Activated T-helper 1 cell treated with anti-CD3 and anti-CD28 coated beads, Interleukin-2, amount 50 U/mL, for 16 hours (primary cell): ENCODE measurements at regions not wholly inside any gene's neighbourhood (a gene's known extent, or its start where the extent isn't known, plus 50 kb on each side); places are given as distances from the start of the nearest gene placed in this dataset.

Experiments
- DNase-seq, 2 donors: peaks; one replicate each; pipeline ENCODE4 v3.0.0-alpha.2; 2020; ENCODE audit warnings: low read depth in 1 of 2, low spot score in 1 of 2

DNA sequence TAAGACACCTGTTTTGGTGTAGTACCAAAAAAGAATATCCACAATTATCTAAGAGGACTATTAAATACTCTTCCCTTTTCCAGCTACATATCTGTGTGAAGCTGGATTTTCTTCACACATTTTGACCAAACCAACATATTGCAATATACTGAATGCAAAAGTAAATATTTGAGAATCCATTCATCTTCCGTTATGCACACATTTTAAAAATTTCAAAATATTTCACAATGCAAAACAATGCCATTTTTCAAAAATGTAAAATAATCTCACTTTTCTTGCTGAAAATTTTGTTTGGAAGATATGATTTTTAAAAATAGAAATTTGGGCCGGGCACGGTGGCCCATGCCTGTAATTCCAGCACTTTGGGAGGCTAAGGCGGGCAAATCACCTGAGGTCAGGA is 133.9 kb upstream of the FUT8 start:
- DNase-seq: no peak

DNA sequence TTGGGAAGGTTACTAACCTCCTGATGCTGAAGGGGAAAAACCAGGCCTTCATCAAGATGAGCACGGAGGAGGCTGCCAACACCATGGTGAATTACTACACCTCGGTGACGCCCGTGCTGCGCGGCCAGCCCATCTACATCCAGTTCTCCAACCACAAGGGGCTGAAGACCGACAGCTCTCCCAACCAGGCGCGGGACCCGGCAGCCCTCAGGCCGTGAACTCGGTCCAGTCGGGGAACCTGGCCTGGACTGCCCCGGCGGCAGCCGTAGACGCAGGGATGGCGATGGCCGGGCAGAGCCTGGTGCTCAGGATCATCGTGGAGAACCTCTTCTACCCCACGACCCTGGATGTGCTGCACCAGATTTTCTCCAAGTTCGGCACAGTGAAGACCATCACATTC is 133.0 kb upstream of the FUT8 start:
- no peak for DNase-seq

DNA sequence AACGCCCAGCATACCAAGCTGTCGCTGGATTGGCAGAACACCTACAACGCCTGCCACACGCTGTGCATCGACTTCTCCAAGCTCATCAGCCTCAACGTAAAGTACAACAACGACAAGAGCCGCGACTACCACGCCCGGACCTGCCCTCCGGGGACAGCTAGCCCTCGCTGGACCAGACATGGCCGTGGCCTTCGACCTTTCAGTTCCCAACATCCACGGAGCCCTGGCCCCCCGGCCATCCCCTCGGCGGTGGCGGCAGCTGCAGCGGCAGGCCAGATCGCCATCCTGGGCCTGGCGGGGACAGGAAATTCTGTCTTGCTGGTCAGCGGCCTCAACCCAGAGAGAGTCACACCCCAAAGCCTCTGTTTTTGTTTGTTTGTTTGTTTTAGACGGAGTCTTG is 132.6 kb upstream of the FUT8 start:
- DNase-seq: no peak

DNA sequence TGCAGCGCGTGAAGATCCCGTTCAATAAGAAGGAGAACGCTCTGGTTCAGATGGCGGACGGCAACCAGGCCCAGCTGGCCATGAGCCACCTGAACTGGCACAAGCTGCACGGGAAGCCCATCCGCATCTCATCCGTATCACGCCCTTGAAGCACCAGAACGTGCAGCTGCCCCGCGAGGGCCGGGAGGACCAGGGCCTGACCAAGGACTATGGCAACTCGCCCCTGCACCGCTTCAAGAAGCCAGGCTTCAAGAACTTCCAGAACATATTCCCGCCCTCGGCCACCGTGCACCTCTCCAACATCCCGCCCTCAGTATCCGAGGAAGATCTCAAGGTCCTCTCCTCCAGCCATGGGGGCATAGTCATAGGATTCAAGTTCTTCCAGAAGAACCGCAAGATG is 131.9 kb upstream of the FUT8 start:
- no peak for DNase-seq

DNA sequence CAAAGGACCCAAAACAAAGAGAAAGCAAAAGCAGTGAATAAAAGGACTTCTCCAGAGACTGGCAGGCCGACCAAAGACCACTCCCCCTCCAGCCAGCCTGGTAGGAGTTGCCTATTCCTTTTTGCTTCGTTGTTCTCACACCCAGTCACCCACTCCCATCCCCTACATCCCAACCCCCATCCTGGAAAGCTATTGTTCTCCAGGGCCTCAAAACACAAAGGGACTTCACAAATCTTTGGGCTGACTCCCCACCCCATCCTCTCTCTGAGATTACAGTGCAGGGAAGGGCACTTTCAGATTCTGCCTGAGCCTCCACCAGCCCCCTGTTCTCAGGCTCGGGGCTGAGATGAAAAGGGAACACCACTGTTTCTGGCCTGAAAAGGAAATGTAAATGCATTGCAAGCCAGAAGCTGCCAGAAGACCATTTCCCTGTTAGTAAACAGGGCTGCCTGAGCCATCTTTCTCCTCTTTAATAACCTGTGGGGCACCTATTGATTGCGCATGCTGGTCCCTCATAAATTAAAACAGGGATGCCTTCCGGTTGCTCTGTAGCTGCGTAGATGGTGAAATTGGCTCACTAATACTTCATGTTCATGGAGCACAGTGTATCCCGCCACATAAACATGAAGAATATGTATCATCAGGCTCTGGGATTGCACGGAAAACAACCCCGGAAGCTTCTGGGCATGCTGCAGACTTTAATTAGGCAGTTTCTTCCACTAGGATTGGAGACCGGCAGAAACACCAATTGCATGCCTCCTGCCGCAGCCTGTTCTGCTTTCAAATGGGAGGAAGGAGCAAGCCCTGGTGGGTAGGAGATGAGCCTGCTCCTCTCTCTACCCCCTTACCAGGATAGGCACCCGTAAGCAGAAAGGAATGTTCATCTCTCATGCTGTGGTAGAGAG is 130.3 kb upstream of the FUT8 start:
- no peak for DNase-seq

DNA sequence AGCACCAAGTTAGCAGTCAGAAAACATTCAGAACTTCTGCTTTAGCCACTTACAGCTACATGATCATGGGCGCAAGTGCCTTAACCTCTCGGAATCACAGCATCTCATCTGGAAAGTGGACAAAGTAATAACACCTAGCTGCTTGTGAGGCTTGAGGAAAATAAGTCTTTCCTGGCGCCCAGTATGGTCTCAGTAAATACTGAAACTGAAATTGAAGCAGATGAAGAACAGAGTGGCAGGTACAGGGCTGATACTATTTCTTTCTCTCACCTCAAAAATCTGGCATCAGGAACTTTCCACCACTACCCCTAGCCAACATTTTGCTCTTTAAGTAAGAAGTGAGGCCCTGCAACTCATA is 129.7 kb upstream of the FUT8 start:
- DNase-seq: no peak

DNA sequence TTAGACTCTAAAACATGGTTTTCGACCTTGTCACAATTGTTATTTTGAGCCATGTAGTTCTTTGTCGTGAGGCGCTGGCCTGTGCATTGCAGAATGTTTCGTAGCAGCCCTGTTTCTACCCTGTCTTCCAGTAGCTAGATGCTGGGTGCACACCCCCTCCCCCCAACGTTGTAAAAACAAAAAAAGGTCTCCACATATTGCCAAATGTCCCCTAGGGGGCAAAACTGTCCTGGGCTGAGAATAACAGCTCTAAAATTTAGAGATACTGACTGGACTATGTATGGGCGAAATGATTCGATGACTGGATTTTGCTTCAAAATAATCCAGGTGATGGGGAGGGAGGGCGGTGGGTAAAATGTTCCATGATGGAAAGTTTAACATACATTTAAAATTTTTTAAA is 126.1 kb upstream of the FUT8 start:
- DNase-seq: no peak

DNA sequence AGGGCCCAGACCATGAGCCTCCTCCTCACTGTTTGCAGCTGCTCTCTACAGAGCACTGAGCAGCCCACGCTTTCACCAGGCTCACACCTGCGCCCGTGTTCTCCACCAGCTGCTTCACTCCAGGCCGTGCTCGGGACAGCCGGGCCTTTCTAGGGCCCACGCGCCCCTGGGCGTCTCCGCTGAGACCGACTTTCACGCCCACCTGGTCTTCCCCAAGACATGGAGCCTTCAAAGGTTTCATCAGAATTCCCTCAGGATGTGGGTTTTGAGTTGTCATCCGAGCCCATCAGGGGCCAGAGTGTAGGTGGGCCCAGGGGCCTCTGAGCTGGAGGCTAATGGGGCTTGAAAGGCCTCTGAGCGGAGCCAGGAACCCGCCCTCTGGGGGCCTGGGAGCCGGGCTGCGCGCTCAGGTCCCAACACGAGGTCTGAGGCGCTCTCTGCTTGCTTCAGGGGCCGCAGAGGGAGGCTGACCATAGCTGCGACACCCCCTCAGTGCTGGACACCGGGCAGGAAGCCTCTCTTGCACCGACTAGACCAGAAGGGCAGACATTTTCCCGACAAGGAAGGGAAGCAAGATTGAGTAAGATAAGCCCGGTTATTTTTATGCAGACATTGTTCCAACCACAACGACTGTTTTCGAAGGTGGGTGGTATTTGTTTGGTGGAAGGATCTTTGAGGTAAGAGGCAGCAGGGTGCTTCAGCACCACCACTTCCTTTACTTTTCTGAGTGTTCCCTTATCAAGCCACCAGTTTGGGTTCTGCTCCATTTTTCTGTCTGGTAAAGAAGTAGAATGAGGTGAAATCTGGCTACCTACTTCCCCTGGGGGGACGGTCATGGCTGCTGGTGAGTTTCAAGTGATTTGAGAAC is 125.0 kb upstream of the FUT8 start:
- peak in 1 of 2 donors; percentile 13 for DNase-seq

DNA sequence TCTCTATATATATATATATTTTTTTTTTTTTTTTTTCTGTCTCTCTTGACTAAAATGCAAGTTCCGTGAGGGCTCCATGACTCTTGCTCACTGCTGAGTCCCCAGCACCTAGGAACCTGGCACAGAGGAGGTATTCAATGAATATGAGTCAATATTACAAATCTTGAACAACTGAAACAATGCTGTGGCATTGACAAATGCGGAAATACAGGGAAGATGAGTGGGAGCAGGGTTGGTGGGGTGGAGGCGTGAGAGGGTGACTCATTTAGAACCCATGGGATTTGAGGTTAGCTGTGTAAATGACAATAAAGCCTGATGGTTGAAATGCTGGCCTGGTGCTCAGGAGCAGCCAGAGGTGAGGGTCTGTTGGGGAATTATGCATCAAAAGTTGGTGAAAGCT is 121.7 kb upstream of the FUT8 start:
- no peak for DNase-seq

DNA sequence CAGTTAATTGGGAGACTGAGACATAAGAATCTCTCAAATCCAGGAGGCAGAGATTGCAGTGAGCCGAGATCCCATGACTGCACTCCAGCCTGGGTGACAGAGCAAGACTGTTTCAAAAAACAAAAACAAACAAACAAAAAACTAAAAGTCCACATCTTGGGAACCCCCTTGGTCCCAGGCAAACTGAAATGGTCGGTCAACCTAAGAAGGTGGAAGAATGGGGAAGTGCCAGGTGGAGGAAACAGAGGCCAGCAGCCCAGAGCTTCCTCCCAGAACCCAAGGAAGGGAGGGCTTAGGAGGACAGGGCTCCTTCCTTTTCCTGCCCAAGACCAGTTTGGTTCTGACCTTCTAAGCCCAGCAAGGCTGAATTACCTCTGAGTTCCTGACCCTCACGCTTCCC is 121.0 kb upstream of the FUT8 start:
- no peak for DNase-seq

DNA sequence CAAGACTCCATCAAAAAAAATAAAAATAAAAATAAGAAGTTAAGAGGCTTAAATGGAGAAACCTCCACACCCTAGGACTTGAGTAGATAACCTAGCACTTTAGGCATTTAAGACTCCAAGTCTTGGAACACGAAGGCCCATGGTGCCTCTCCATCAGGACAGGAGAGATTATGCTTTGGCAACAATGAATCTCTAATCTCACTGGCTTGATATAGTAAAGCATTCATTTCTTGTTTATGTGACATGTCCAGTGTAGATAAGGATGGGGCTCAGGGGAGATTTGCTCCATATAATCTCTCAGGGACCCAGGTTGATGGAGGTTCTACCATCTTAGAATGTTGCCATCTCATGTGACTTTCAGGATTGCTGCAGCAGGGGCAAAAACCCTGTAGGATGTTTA is 117.7 kb upstream of the FUT8 start:
- DNase-seq: no peak

DNA sequence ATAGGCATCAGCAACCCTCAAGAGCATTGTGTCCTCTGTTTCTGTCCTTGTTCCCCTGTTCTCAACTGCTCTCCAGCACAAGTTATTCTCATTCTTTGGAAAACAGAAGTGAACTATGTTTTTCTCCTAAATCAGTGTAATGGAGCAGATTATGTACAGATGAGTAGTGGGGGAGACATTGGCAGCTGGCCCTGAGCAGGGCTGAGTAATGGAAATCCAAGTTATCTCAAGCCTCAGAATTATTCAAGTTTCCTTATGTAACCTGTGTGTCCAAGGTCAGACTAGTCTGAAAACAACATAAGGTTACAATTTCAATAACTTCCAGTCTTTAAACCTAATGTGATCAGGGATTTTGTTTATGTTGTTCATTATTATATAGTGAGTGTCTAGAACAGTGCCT is 116.1 kb upstream of the FUT8 start:
- no peak for DNase-seq

DNA sequence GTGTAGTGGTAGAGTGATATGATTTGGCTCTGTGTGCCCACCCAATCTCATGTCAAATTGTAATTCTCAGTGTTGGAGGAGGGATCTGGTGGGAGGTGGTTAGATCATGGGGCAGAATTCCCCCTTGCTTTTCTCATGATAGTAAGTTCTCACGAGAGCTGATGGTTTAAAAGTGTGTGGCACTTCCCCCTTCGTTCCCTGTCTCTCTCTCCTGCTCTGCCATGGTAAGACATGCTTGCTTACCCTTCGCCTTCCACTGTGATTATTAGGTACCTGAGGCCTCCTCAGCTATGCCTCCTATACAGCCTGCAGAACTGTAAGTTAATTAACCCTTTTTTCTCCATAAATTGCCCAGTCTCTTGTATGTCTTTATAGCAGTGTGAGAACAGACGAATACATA is 115.7 kb upstream of the FUT8 start:
- no peak for DNase-seq

DNA sequence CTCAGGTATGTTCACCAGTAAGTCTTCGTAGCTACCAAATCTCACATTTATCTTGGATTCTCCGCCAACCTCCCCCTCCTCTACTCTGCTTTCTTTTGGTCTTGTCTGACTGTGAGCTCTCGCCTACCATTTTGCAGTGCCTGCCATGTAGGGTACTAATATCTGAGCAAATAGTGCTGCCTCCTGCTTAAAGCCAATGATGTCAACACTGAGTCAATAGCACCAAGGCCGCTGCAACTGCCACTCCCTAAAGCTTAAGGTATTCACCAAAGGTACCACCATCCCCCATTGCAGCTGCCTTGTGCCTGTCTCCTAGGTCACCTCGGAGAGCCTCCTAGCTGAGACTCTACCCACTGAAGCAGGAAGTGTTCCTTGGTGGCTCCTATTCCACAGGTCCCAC is 114.8 kb upstream of the FUT8 start:
- DNase-seq: no peak

DNA sequence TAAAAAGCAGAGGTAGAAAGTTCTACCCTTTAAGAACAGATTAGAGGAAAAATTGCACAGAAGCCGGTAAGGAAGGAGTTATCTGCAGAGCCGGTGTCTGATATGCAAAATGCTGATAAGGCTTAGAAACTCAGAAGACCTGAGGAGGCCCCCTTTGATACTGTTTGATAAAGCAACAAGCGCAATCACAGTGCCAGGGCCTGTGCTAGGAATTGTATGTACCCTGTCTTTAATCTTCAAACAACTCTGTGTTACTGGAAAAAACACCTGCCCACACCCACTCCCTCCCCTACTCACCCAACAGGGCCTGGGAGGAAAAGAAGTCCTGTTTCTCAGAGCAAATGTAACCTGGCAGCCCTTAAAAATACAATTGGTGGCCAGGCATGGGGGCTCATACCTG is 112.7 kb upstream of the FUT8 start:
- no peak for DNase-seq

DNA sequence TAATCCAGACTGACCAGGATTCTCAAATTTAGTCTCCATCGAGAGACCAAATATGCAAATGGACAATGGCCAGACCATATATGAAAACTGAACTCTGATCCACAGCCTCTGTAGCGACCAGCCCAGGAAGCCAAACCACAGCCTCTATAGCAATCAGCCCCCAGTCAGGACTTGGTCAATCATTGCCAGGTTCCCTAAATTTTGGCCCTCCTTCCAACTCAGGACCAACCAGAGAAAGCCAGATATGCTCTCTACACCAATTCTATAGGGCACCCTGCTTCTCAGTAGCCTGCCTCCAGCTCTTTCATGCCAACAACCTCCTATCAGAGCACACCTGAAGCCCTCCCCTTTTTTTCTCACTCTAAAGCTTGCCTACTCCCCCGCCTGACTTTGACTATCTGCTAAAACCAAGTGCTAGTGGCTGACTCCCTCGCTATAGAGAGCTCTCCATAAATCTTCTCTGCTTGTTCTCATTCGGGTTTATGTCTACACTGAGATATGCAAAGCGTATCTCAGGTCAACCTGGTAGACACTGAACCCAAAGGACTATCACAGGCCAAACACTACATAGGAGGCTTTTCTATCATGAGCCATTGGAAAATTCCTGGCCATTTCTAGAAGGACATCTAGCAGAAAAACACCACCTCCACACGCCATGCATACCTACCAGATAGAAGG is 110.5 kb upstream of the FUT8 start:
- DNase-seq: no peak

DNA sequence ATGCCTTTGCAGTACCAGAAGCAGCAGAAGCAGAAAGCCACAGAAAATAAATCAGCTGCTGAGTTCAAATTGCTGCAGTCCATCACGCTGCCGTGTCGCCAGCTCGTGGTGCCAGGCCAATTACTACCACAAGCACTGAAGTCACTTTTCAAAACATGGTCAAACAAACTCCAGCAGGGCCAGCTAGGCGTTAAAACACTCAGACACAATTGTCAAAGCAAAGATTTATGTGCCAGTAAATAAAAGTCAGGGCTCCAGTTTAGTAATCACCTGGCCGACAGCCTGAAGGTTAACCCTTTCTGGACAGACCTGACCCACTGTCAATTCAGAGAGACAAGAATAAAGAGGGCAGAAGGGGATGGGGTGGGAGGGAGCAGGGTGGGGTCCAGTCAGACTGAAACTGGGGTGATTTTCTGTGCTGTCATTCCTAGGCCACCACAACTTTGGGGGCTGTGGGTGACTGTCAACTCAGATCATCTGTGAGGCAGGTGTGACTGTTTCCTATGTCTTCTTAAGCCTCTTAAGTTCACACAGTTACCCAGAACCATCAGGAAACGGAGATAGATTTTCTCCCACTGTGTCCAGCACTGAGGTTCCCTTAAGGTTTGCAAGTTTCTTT is 109.8 kb upstream of the FUT8 start:
- no peak for DNase-seq

DNA sequence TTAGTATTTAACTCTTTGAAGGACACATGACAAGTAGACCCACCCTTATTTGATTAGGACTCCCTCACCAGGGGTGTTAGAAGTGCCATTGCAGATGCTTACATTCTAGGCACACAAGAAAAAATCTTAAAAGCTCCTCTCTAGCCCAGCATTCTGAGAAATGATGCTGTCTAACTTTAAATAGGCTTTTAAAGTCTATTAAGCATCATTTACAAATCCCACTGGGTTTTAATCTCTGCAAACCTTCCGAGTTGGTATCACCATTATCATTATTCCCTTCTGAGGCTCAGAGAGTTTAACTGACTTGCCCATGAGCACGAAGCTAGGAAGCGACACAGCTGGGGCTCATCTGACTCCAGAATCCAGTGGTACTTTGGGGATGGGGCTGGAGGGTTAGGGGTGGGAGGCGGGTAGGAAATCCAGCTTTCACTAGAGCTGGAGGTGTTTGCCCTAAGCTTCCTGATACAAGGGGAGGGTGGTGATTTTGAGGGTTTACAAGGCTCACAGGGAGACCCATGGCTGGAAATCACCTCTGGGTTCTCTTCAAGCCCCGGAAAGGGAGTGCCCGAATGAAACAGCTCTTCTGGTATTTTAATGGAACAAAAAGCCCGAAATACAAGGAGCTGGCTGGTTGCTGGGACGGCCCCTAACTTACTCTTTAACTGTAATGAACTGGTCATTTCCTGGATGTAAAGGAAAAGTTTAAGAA is 109.2 kb upstream of the FUT8 start:
- DNase-seq: no peak

DNA sequence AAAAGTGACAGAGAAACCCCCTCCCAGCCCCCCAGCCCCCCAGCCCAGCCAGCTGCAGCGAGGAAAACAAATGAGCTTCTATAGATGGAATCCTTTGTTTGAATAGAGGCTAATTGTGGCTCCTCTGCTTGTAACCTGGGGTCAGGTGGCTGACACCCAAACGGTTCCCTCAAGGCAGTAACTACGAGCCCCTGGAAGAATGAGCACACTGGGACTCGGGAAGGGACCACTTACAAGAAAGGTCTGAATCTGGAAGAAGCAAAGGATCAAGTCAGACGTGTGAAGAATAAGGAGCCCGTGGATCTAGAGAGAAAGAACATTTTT is 108.7 kb upstream of the FUT8 start:
- no peak for DNase-seq

DNA sequence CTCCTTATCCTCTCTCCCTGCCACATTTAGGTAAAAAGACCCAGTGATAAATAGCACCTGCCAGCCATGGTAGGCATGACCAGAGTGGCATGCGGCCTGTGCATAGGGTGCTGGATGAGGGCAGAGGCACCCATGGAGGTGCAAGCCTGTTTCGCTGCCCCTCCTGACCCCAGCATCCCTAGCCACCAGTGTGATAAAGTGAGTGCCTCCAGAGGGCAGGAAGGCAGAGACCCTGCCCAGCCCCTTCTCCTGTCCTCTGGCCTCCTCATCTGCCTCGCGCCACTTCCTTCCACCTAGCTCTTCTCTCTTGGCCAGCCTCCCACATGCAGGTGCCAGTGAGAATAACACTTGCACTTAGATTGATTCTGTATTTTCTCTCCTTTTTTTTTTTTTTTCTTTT is 108.3 kb upstream of the FUT8 start:
- no peak for DNase-seq

DNA sequence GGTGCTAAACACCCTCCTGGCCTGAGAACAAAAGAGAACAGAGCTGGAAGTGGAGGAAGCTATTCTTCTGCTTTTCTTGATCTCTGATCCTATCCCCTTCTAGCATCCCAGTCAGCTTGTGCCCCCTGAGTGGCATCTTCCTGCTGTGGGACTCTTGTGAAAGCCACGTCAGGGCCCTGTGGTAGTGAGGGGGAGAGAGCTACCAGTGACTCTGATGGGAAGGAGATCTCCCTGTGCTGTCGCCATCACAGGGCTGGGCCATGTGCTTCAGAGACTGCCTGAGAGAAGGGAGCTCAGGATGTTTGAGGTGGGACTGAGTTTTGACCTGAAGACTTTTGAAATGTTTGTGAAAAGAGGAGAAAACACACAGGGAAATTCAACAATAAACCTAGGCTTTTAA is 107.6 kb upstream of the FUT8 start:
- no peak for DNase-seq
